Keratinocyte (primary cell): ENCODE measurements at regions not wholly inside any gene's neighbourhood (a gene's known extent, or its start where the extent isn't known, plus 50 kb on each side); places are given as distances from the start of the nearest gene placed in this dataset.

ENCODE experiments used
- CTCF ChIP-seq, 3 experiments: IDR thresholded peaks in 1 of 3; conservative IDR thresholded peaks in 1 of 3; optimal IDR thresholded peaks in 1 of 3; 2 replicates in 2 of 3; 3 replicates in 1 of 3; pipeline versions ENCODE3 to v1.5.1; 2011; ENCODE audit warnings: low read length in 3 of 3, mild to moderate bottlenecking in 3 of 3, moderate library complexity in 2 of 3, control low read depth in 1 of 3, inconsistent platforms in 1 of 3; ENCODE audit not compliant: insufficient read depth in 2 of 3; ENCODE audit errors: extremely low read depth in 1 of 3
- EZH2 ChIP-seq: IDR thresholded peaks from one replicate; pipeline ENCODE4 v1.6.1; 2012; ENCODE audit warnings: inconsistent platforms, mild to moderate bottlenecking, low read length, moderate library complexity

- TF ChIP-seq CTCF (optimal IDR thresholded peaks at IDR 0.05 in 1 of 3, IDR thresholded peaks at IDR 0.05 in 1 of 3, conservative IDR thresholded peaks at IDR 0.05 in 1 of 3; ENCODE audit: extremely low read depth in 1 of 3, insufficient read depth in 2 of 3, low read length in 3 of 3) (no peak), EZH2 (no peak)
These were observed 158.1 kb upstream of the POU3F1 start for GRCh38 chr1:38204698-38205097.
